Stomach (tissue), 4 donors: ENCODE measurements at regions not wholly inside any gene's neighbourhood (a gene's known extent, or its start where the extent isn't known, plus 50 kb on each side); places are given as distances from the start of the nearest gene placed in this dataset.

Experiments
- POLR2A ChIP-seq, 4 donors: fragments of 450-650 bp; IDR thresholded peaks; one replicate each; pipeline ENCODE4 v1.6.1; 2016; ENCODE audit warnings: antibody characterized with exemption in 4 of 4, control low read depth in 2 of 4, mild to moderate bottlenecking in 1 of 4, moderate library complexity in 1 of 4
- POLR2AphosphoS5 ChIP-seq, 3 donors: sonication (generic); formaldehyde crosslinking; IDR thresholded peaks; one replicate each; pipeline ENCODE4 v1.6.1; 2016; ENCODE audit warnings: antibody characterized with exemption in 3 of 3
- TF ChIP-seq, protein P1 (sequence below), 7 experiments: fragments of 450-650 bp in 4 of 7; fragments of 200-600 bp in 3 of 7; sonication (generic) in 3 of 7; IDR thresholded peaks; one replicate each; pipeline ENCODE4 v1.5.1; 2016 to 2019; ENCODE audit warnings: antibody characterized with exemption in 7 of 7, control low read depth in 2 of 7, mild to moderate bottlenecking in 1 of 7

DNA sequence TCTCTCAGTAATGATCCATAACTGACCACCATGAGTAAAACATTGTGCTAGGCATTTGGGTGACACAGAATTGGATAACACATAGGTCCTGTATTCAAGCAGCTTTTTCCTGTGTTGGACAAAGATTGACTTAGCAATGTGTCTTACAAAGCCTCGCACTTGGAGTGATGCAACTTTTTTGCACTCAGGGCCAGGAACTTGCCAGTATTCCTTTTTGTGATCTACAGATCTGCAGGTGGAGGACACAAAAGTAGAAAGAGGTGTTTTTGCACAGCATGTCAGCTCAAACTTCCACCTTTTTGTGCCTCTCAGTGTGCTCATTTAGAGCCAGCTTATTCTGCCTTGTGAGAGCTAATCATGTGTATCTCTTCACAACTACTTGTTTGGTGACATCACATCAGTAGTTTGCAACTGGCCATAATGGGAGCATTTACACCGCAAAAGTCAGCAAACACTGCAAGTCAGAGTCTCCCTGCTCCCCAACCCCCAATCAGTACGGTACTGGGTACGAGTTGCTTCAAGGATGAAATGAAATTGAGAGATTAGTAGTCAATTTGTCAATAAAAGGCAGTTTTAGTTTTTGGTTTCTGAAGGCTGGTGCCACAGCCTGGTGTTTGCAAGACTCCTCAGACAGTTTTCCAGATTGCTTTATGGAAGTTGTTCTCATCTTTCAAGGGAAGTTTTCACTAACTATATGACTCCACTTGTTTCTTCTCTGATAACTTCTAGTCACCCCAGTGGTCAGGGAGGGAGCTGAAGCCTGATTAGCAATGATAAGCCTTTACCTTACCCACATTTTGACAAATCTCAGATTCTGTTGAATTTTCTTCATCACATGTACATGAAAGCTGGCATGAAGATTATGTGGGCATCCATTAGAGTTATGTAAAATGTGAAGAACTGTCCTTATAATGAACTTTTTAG, 149.1 kb downstream of the PDCD6IP start:
- TF ChIP-seq, protein P1, sequence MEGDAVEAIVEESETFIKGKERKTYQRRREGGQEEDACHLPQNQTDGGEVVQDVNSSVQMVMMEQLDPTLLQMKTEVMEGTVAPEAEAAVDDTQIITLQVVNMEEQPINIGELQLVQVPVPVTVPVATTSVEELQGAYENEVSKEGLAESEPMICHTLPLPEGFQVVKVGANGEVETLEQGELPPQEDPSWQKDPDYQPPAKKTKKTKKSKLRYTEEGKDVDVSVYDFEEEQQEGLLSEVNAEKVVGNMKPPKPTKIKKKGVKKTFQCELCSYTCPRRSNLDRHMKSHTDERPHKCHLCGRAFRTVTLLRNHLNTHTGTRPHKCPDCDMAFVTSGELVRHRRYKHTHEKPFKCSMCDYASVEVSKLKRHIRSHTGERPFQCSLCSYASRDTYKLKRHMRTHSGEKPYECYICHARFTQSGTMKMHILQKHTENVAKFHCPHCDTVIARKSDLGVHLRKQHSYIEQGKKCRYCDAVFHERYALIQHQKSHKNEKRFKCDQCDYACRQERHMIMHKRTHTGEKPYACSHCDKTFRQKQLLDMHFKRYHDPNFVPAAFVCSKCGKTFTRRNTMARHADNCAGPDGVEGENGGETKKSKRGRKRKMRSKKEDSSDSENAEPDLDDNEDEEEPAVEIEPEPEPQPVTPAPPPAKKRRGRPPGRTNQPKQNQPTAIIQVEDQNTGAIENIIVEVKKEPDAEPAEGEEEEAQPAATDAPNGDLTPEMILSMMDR (IDR thresholded peaks at IDR 0.05), result no peak
- TF ChIP-seq POLR2A (IDR thresholded peaks at IDR 0.05) (no peak), POLR2AphosphoS5 (IDR thresholded peaks at IDR 0.05) (no peak)
